ENCODE measurements at regions not wholly inside any gene's neighbourhood (a gene's known extent, or its start where the extent isn't known, plus 50 kb on each side); places are given as distances from the start of the nearest gene placed in this dataset.
"Not testable (repeated sequence)": the region's sequence is repeated elsewhere in the genome, so short reads cannot be mapped to it uniquely, and the experiment has no call there.

DNA sequence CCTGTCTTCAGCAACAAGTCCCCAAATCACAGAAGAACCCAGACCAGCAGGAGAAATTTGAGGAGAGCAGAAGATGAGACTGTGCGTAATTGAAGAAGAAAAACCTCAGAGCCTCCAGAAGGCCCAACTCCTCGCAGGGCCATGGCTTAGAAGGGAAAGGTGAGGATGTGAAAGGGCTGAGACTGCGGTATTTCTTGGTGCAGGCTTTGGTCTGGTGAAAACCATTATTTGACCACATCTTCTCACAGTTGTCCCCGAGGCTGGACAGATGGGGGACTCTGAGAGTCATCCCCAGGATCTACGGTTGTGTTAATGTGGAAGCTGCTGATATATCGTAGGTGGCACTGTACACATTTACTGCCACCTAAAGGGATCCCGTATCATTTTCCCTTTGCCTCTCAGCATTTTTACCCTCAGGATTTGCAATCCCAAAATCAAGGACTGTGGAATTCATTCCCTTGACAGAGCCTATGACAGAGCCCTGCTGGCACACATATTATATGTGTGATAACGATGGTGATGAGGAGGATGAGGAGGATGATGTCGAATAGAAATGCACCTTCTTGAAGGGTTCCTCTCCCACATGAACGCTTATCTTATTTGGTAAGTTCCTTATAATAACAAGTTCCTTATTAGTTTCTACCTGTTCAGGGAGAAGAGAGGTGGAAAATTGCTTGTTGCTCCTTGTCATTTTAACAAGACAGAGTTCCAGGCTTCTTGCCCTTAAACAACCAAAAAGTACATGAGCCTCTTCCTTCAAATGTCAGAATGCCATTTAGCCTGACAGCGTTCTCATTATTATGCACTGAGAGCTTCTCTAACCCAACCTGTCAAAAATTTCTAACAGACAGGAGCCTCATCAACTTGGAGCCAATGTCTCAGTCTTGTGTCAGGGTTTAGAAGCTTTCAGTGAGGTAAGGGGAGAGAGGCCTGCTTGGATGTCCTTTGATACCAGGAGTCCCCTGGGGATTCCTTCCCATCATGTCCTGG is 135.8 kb downstream of the PXDC1 start:
- Histone ChIP-seq H3K4me1 (ENCODE audit: control insufficient read depth, insufficient read depth, low read length) (peaks cover 9% of the 10 kb centered on the region), H3K27me3 (ENCODE audit: control insufficient read depth, insufficient read depth, low read length) (no peaks in the 10 kb centered on the region), H3K9me3 (ENCODE audit: control insufficient read depth, insufficient read depth, low read depth, low read length) (no peaks in the 10 kb centered on the region), H3K4me3 (ENCODE audit: low read depth in 2 of 2, low read length in 2 of 2) (no peak overlapping the region), H3K36me3 (ENCODE audit: control insufficient read depth, insufficient read depth, low read length) (no peaks in the 10 kb centered on the region), H3K27ac (ENCODE audit: low read length) (no peak overlapping the region)
- in situ Hi-C loops (cut with HindIII; ENCODE audit: low pct_unique_long_range_greater_than_20kb, low sequenced_read_pairs) (no loop called here), intact Hi-C loops (cut with micrococcal nuclease; ENCODE audit: unreplicated experiment) (no loop called here)
- ChIA-PET POLR2A (no interaction called here), CTCF (no interaction called here)
- no peak for DNase-seq (ENCODE audit: low read depth, low spot score)
- no peak for ATAC-seq
- no TSS peak for BruUV-seq (replicated peaks)
- TF ChIP-seq, protein P1, sequence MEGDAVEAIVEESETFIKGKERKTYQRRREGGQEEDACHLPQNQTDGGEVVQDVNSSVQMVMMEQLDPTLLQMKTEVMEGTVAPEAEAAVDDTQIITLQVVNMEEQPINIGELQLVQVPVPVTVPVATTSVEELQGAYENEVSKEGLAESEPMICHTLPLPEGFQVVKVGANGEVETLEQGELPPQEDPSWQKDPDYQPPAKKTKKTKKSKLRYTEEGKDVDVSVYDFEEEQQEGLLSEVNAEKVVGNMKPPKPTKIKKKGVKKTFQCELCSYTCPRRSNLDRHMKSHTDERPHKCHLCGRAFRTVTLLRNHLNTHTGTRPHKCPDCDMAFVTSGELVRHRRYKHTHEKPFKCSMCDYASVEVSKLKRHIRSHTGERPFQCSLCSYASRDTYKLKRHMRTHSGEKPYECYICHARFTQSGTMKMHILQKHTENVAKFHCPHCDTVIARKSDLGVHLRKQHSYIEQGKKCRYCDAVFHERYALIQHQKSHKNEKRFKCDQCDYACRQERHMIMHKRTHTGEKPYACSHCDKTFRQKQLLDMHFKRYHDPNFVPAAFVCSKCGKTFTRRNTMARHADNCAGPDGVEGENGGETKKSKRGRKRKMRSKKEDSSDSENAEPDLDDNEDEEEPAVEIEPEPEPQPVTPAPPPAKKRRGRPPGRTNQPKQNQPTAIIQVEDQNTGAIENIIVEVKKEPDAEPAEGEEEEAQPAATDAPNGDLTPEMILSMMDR (IDR thresholded peaks at IDR 0.05), result no peak; the same call in 1 of the 2 replicates
- TF ChIP-seq POLR2AphosphoS5 (IDR thresholded peaks at IDR 0.05; ENCODE audit: low read depth, low read length) (no peak), SIN3A (IDR thresholded peaks at IDR 0.05; ENCODE audit: borderline replicate concordance, insufficient read depth, low read depth, low read length) (no peak), TCF7L2 (IDR thresholded peaks at IDR 0.05; ENCODE audit: low read depth, low read length) (no peak)
- TF ChIP-seq, protein P2, sequence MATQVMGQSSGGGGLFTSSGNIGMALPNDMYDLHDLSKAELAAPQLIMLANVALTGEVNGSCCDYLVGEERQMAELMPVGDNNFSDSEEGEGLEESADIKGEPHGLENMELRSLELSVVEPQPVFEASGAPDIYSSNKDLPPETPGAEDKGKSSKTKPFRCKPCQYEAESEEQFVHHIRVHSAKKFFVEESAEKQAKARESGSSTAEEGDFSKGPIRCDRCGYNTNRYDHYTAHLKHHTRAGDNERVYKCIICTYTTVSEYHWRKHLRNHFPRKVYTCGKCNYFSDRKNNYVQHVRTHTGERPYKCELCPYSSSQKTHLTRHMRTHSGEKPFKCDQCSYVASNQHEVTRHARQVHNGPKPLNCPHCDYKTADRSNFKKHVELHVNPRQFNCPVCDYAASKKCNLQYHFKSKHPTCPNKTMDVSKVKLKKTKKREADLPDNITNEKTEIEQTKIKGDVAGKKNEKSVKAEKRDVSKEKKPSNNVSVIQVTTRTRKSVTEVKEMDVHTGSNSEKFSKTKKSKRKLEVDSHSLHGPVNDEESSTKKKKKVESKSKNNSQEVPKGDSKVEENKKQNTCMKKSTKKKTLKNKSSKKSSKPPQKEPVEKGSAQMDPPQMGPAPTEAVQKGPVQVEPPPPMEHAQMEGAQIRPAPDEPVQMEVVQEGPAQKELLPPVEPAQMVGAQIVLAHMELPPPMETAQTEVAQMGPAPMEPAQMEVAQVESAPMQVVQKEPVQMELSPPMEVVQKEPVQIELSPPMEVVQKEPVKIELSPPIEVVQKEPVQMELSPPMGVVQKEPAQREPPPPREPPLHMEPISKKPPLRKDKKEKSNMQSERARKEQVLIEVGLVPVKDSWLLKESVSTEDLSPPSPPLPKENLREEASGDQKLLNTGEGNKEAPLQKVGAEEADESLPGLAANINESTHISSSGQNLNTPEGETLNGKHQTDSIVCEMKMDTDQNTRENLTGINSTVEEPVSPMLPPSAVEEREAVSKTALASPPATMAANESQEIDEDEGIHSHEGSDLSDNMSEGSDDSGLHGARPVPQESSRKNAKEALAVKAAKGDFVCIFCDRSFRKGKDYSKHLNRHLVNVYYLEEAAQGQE (IDR thresholded peaks at IDR 0.05; ENCODE audit: insufficient read depth in 1 of 2, low read depth in 2 of 2, low read length in 1 of 2), result no peak

DNA sequence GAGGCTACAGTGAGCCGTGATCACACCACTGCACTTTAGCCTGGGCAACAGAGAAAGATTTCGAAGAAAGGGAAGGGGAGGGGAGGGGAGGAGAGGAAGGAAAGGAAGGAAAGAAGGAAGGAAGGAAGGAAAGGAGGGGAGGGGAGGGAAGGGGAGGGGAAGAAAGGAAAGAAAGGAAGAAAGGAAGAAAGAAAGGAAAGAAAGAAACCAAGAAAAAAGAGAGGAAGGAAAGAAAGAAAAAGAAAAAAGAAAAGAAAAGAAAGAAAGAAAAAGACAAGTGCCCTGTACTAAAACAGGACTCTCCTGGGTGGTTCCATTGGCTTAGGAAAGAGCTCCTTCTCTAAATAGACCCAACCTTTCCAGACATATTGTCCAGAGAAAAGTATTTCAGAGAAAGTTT is 136.6 kb downstream of the PXDC1 start:
- ChIA-PET CTCF (no interaction called here), POLR2A (no interaction called here)
- in situ Hi-C loops (cut with HindIII; ENCODE audit: low pct_unique_long_range_greater_than_20kb, low sequenced_read_pairs), result no loop called here
- H3K27ac ChIP-seq (ENCODE audit: low read length), result no peak overlapping the region
- no peak overlapping the region for H3K4me3 ChIP-seq (ENCODE audit: low read depth in 2 of 2, low read length in 2 of 2)
- no peaks in the 10 kb centered on the region for H3K9me3 ChIP-seq (ENCODE audit: control insufficient read depth, insufficient read depth, low read depth, low read length)
- BruUV-seq (replicated peaks), result no TSS peak
- intact Hi-C loops (cut with micrococcal nuclease; ENCODE audit: unreplicated experiment), result no loop called here
- no peak for DNase-seq (ENCODE audit: low read depth, low spot score)
- no peaks in the 10 kb centered on the region for H3K27me3 ChIP-seq (ENCODE audit: control insufficient read depth, insufficient read depth, low read length)
- TF ChIP-seq TCF7L2 (IDR thresholded peaks at IDR 0.05; ENCODE audit: low read depth, low read length), result no peak
- no peak for TF ChIP-seq SIN3A (IDR thresholded peaks at IDR 0.05; ENCODE audit: borderline replicate concordance, insufficient read depth, low read depth, low read length)
- TF ChIP-seq POLR2AphosphoS5 (IDR thresholded peaks at IDR 0.05; ENCODE audit: low read depth, low read length), result no peak
- TF ChIP-seq, protein P1 (IDR thresholded peaks at IDR 0.05), result no peak
- TF ChIP-seq, protein P2 (IDR thresholded peaks at IDR 0.05; ENCODE audit: insufficient read depth in 1 of 2, low read depth in 2 of 2, low read length in 1 of 2), result no peak
- H3K4me1 ChIP-seq (ENCODE audit: control insufficient read depth, insufficient read depth, low read length), result peaks cover 9% of the 10 kb centered on the region
- ATAC-seq, result no peak
- no peaks in the 10 kb centered on the region for H3K36me3 ChIP-seq (ENCODE audit: control insufficient read depth, insufficient read depth, low read length)

DNA sequence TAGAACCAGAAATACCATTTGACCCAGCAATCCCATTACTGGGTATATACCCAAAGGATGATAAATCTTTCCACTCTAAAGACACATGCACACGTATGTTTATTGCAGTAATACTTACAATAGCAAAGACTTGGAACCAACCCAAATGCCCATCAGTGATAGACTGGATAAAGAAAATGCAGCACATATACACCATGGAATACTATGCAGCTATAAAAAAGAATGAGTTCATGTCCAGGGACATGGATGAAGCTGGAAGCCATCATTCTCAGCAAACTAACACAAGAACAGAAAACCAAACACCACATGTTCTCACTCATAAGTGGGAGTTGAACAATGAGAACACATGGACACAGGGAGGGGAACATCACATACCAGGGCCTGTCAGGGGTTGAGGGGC is 137.9 kb downstream of the PXDC1 start:
- ATAC-seq; in situ Hi-C loops (cut with HindIII; ENCODE audit: low pct_unique_long_range_greater_than_20kb, low sequenced_read_pairs); H3K9me3 ChIP-seq (ENCODE audit: control insufficient read depth, insufficient read depth, low read depth, low read length); CTCF ChIA-PET; H3K36me3 ChIP-seq (ENCODE audit: control insufficient read depth, insufficient read depth, low read length); intact Hi-C loops (cut with micrococcal nuclease; ENCODE audit: unreplicated experiment); DNase-seq (ENCODE audit: low read depth, low spot score); POLR2A ChIA-PET; H3K4me3 ChIP-seq (ENCODE audit: low read depth in 2 of 2, low read length in 2 of 2); BruUV-seq (replicated peaks); H3K4me1 ChIP-seq (ENCODE audit: control insufficient read depth, insufficient read depth, low read length); H3K27me3 ChIP-seq (ENCODE audit: control insufficient read depth, insufficient read depth, low read length); H3K27ac ChIP-seq (ENCODE audit: low read length): not testable (repeated sequence)
